OCI-LY7 (cell line): ENCODE measurements at regions not wholly inside any gene's neighbourhood (a gene's known extent, or its start where the extent isn't known, plus 50 kb on each side); places are given as distances from the start of the nearest gene placed in this dataset.

Experiments used
- BruUV-seq: library from RNA; stranded (reverse); fragments of 400-500 nt; replicated peaks from 2 replicates; lab custom pipeline; 2021; lab: Mats Ljungman, UMichigan
- CTCF ChIA-PET: fragments of 300-600 bp; sonication (Branson Sonifier 250); formaldehyde crosslinking; loops from one replicate; lab custom pipeline; 2022; ENCODE audit warnings: antibody characterized with exemption; ENCODE audit not compliant: unreplicated experiment; lab: Charles Lee
- POLR2A ChIA-PET: fragments of 300-600 bp; sonication (Branson Sonifier 250); formaldehyde crosslinking; loops from one replicate; lab custom pipeline; 2022; ENCODE audit warnings: antibody characterized with exemption; lab: Charles Lee
- DNase-seq: peaks from one replicate; pipeline ENCODE4 v3.0.0-alpha.2; 2015; ENCODE audit warnings: low spot score
- H2AFZ ChIP-seq: fragments of 200-600 bp; sonication (generic), shearing (Covaris generic); 2 replicates; pipeline ENCODE4 v1.6.1; 2014; ENCODE audit warnings: mild to moderate bottlenecking, antibody characterized with exemption, low read length, moderate library complexity
- H3K27ac ChIP-seq: fragments of 200-600 bp; sonication (generic); 2 replicates; pipeline ENCODE4 v1.5.1; 2014; ENCODE audit warnings: mixed run types, low read depth, mild to moderate bottlenecking, moderate library complexity, low read length, inconsistent platforms; ENCODE audit not compliant: poor library complexity, severe bottlenecking
- H3K36me3 ChIP-seq: fragments of 200-600 bp; sonication (generic); 2 replicates; pipeline ENCODE4 v1.6.1; 2014; ENCODE audit warnings: mild to moderate bottlenecking, antibody characterized with exemption, low read length, moderate library complexity, mixed read lengths; ENCODE audit not compliant: insufficient read depth
- H3K4me1 ChIP-seq: fragments of 200-600 bp; sonication (generic); 2 replicates; pipeline ENCODE4 v1.5.1; 2014; ENCODE audit warnings: mild to moderate bottlenecking, low read length; ENCODE audit not compliant: insufficient read depth, poor library complexity, severe bottlenecking
- H3K4me2 ChIP-seq: fragments of 200-600 bp; sonication (generic); 2 replicates; pipeline ENCODE4 v1.6.1; 2014; ENCODE audit warnings: mild to moderate bottlenecking, low read length
- H3K4me3 ChIP-seq: fragments of 200-600 bp; sonication (generic); 2 replicates; pipeline ENCODE4 v1.5.1; 2014; ENCODE audit warnings: mild to moderate bottlenecking, low read depth, low read length; ENCODE audit not compliant: poor library complexity, severe bottlenecking
- H3K79me2 ChIP-seq: fragments of 200-600 bp; sonication (generic); 2 replicates; pipeline ENCODE4 v1.6.1; 2016; ENCODE audit warnings: low read depth, mild to moderate bottlenecking, low read length, moderate library complexity, mixed read lengths; ENCODE audit not compliant: insufficient read depth
- H3K9me2 ChIP-seq: fragments of 200-600 bp; sonication (generic); 2 replicates; pipeline ENCODE4 v1.6.1; 2016; ENCODE audit warnings: mild to moderate bottlenecking, low read length, mixed read lengths; ENCODE audit not compliant: insufficient read depth
- H3K9me3 ChIP-seq: fragments of 200-600 bp; sonication (generic); 2 replicates; pipeline ENCODE4 v1.6.1; 2014; ENCODE audit warnings: mild to moderate bottlenecking, mixed run types, low read length, mixed read lengths
- H4K20me1 ChIP-seq: fragments of 200-600 bp; sonication (generic); 2 replicates; pipeline ENCODE4 v1.6.1; 2014; ENCODE audit warnings: mild to moderate bottlenecking, antibody characterized with exemption, low read length, moderate library complexity, mixed read lengths; ENCODE audit not compliant: insufficient read depth
- CTCF ChIP-seq: fragments of 200-600 bp; sonication (generic); conservative IDR thresholded peaks from 2 replicates; pipeline ENCODE4 v1.5.1; 2014; ENCODE audit warnings: mild to moderate bottlenecking, antibody characterized with exemption, low read length, moderate library complexity, mixed read lengths
- EZH2phosphoT487 ChIP-seq: fragments of 200-600 bp; sonication (generic); IDR thresholded peaks from 2 replicates; pipeline ENCODE4 v1.6.1; 2018; ENCODE audit warnings: low read depth, borderline replicate concordance, mild to moderate bottlenecking, mixed run types, antibody characterized with exemption, low read length, moderate library complexity, mixed read lengths
- intact Hi-C: fragments of 100-400 bp; cut with micrococcal nuclease; formaldehyde crosslinking; loops from one replicate; pipeline ENCODE4 v1.10.0; 2022; ENCODE audit not compliant: unreplicated experiment

- intact Hi-C loops: no loop called here
- ChIA-PET CTCF (no interaction called here), POLR2A (interaction anchor here (0.7 kb wide), 1 partner anchor 761 kb away, joined by 3 read pairs; no protein-coding TSS in a partner anchor)
- H3K27ac ChIP-seq: no peak overlapping the region
- no peak for DNase-seq
- TF ChIP-seq EZH2phosphoT487: no peak
- no peak for TF ChIP-seq CTCF
- no peaks in the 10 kb centered on the region for H3K36me3 ChIP-seq
- no peaks in the 10 kb centered on the region for H3K9me2 ChIP-seq
- no peak overlapping the region for H3K4me3 ChIP-seq
- H3K79me2 ChIP-seq: no peaks in the 10 kb centered on the region
- H4K20me1 ChIP-seq: no peaks in the 10 kb centered on the region
- H3K4me1 ChIP-seq: peaks cover 14% of the 10 kb centered on the region
- no TSS peak for BruUV-seq
- H2AFZ ChIP-seq: peak overlapping the region; percentile 62; the same call in 1 of the 2 replicates
- H3K4me2 ChIP-seq: peak overlapping the region; percentile 4; the same call in 1 of the 2 replicates
- no peaks in the 10 kb centered on the region; the same call in 1 of the 2 replicates for H3K9me3 ChIP-seq
These were observed 160.8 kb downstream of the GXYLT1 start for GRCh38 chr12:41983856-41984255.

GRCh38 chr12:41983394-41983793 is 161.3 kb downstream of the GXYLT1 start:
- H3K9me2 ChIP-seq: no peaks in the 10 kb centered on the region
- peak overlapping the region; percentile 62 for H2AFZ ChIP-seq
- H3K4me3 ChIP-seq: no peak overlapping the region
- H3K9me3 ChIP-seq: no peaks in the 10 kb centered on the region; the same call in 1 of the 2 replicates
- no peaks in the 10 kb centered on the region for H3K36me3 ChIP-seq
- CTCF ChIA-PET: no interaction called here
- POLR2A ChIA-PET: interaction anchor here (0.6 to 0.7 kb wide), 2 partner anchors 52 to 760 kb away, joined by 3 read pairs; no protein-coding TSS in a partner anchor
- H3K4me2 ChIP-seq: peak overlapping the region; percentile 4; the same call in 1 of the 2 replicates
- BruUV-seq: no TSS peak
- no peaks in the 10 kb centered on the region for H3K79me2 ChIP-seq
- H4K20me1 ChIP-seq: no peaks in the 10 kb centered on the region
- intact Hi-C loops: no loop called here
- no peak for TF ChIP-seq CTCF
- TF ChIP-seq EZH2phosphoT487: no peak
- H3K27ac ChIP-seq: no peak overlapping the region
- H3K4me1 ChIP-seq: peaks cover 14% of the 10 kb centered on the region
- DNase-seq: peak; percentile 17

GRCh38 chr12:41981758-41982157 is 162.9 kb downstream of the GXYLT1 start:
- no peak for TF ChIP-seq EZH2phosphoT487
- no peak for TF ChIP-seq CTCF
- Histone ChIP-seq H3K9me3 (no peaks in the 10 kb centered on the region), H3K4me3 (no peak overlapping the region), H3K4me1 (peaks cover 14% of the 10 kb centered on the region), H2AFZ (no peak overlapping the region), H4K20me1 (no peaks in the 10 kb centered on the region), H3K36me3 (no peaks in the 10 kb centered on the region), H3K4me2 (no peak overlapping the region), H3K27ac (no peak overlapping the region), H3K9me2 (no peaks in the 10 kb centered on the region), H3K79me2 (no peaks in the 10 kb centered on the region)
- no peak for DNase-seq
- BruUV-seq: no TSS peak
- intact Hi-C loops: no loop called here
- ChIA-PET POLR2A (no interaction called here), CTCF (no interaction called here)
